ENCODE measurements at regions not wholly inside any gene's neighbourhood (a gene's known extent, or its start where the extent isn't known, plus 50 kb on each side); places are given as distances from the start of the nearest gene placed in this dataset.
A peak's percentile ranks its signal among the peaks of the same experiment; 100 is the strongest.

DNA sequence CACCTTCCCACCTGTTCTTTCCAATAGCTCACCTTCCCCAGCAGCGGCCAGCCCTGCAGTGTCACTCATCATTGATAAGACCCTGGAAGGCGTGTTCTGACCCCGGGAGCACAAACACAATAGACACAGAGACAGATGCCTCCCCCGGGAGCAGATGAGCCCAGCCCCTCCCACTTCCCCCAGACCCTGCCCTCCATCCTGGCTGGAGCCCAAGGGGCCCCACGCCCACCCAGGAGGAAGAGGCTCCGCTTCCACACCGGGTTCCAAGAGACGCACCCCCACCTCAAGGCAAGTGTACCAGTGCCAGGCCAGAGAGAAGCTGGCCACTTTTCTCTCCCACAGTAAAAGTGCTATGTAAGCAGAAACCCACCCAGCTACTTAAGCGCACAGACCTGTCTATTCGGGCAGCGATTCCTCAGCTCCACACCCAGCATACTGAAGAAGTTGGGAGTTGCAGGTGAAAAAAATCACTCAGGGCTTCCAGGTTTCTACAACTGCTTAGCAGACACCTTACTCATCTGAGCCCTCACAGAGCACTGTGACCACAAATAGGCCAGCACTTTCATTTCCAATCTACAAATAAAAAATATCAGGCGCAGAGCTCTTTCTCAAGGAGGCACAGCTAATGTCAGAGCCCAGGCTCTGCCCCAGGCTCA is 93.4 kb upstream of the NXT1 start:
- intact Hi-C loops (cut with micrococcal nuclease) = loop anchor here (5.0 kb wide), 1 partner anchor 395 kb away; no protein-coding TSS in a partner anchor
- H3K9ac ChIP-seq (replicated peaks; ENCODE audit: extremely low read depth, insufficient read depth, low read length) = peak overlapping the region; percentile 48
- DNase-seq (ENCODE audit: low read depth, low spot score) (peak; percentile 41), FAIRE-seq (no peak)
- H3K4me1 ChIP-seq (ENCODE audit: control insufficient read depth, extremely low read depth, insufficient read depth, low read length) = peaks cover 39% of the 10 kb centered on the region
- ChIA-PET CTCF (interaction anchor here (0.6 to 3.4 kb wide), 16 partner anchors 11 to 565 kb away, joined by 3 to 48 read pairs (median 9); partner anchors contain the start of gene NXT1), POLR2A (interaction anchor here (1.4 to 1.9 kb wide), 2 partner anchors 11 to 101 kb away, joined by 5 read pairs; no protein-coding TSS in a partner anchor)
- H2AFZ ChIP-seq (ENCODE audit: low read depth, low read length) = peak overlapping the region; percentile 56
- no peaks in the 10 kb centered on the region for H4K20me1 ChIP-seq (replicated peaks; ENCODE audit: control insufficient read depth, extremely low read depth, insufficient read depth, low read length)
- dilution Hi-C loops (cut with MboI; ENCODE audit: extremely low pct_ligation_motif_present, low sequenced_read_pairs) = no loop called here
- no peaks in the 10 kb centered on the region for H3K9me1 ChIP-seq (replicated peaks; ENCODE audit: control insufficient read depth, extremely low read depth, insufficient read depth, low read length)
- H3K4me2 ChIP-seq (ENCODE audit: insufficient read depth, low read length) = peak overlapping the region; percentile 18
- peak overlapping the region; percentile 98 for H3K27ac ChIP-seq (ENCODE audit: insufficient read depth, low read depth, low read length)
- H3K36me3 ChIP-seq (ENCODE audit: control insufficient read depth in 2 of 2, extremely low read depth in 1 of 2, insufficient read depth in 2 of 2, low read length in 2 of 2) = no peaks in the 10 kb centered on the region
- H3K4me3 ChIP-seq (replicated peaks in 1 of 3; ENCODE audit: insufficient read depth in 1 of 3, low read depth in 1 of 3, low read length in 3 of 3) = no peak overlapping the region
- TF ChIP-seq POLR2AphosphoS5 (IDR thresholded peaks at IDR 0.05; ENCODE audit: insufficient read depth, low read depth, low read length) (no peak), MYC (IDR thresholded peaks at IDR 0.05; ENCODE audit: low read depth, low read length) (no peak)
- H3K27me3 ChIP-seq (ENCODE audit: control insufficient read depth in 2 of 2, insufficient read depth in 2 of 2, low read length in 2 of 2) = no peaks in the 10 kb centered on the region
- H3K79me2 ChIP-seq (ENCODE audit: control insufficient read depth, insufficient read depth, low read length) = no peaks in the 10 kb centered on the region
- no peaks in the 10 kb centered on the region for H3K9me3 ChIP-seq (replicated peaks; ENCODE audit: control insufficient read depth, insufficient read depth, low read length)
- BruUV-seq (replicated peaks) = no TSS peak

- no peaks in the 10 kb centered on the region for H3K36me3 ChIP-seq (ENCODE audit: control insufficient read depth in 2 of 2, extremely low read depth in 1 of 2, insufficient read depth in 2 of 2, low read length in 2 of 2)
- no peaks in the 10 kb centered on the region for H4K20me1 ChIP-seq (replicated peaks; ENCODE audit: control insufficient read depth, extremely low read depth, insufficient read depth, low read length)
- H3K9me3 ChIP-seq (replicated peaks; ENCODE audit: control insufficient read depth, insufficient read depth, low read length) = no peaks in the 10 kb centered on the region
- DNase-seq (ENCODE audit: low read depth, low spot score) = peak; percentile 50
- no peaks in the 10 kb centered on the region for H3K9me1 ChIP-seq (replicated peaks; ENCODE audit: control insufficient read depth, extremely low read depth, insufficient read depth, low read length)
- CTCF ChIA-PET = interaction anchor here (1.2 to 3.4 kb wide), 3 partner anchors 10 to 83 kb away, joined by 3 to 48 read pairs (median 5); no protein-coding TSS in a partner anchor
- intact Hi-C loops (cut with micrococcal nuclease) (loop anchor here (5.0 kb wide), 1 partner anchor 394 kb away; no protein-coding TSS in a partner anchor), dilution Hi-C loops (cut with MboI; ENCODE audit: extremely low pct_ligation_motif_present, low sequenced_read_pairs) (no loop called here)
- H3K4me3 ChIP-seq (replicated peaks in 1 of 3; ENCODE audit: insufficient read depth in 1 of 3, low read depth in 1 of 3, low read length in 3 of 3) = no peak overlapping the region
- H3K79me2 ChIP-seq (ENCODE audit: control insufficient read depth, insufficient read depth, low read length) = no peaks in the 10 kb centered on the region
- peaks cover 39% of the 10 kb centered on the region for H3K4me1 ChIP-seq (ENCODE audit: control insufficient read depth, extremely low read depth, insufficient read depth, low read length)
- POLR2A ChIA-PET = no interaction called here
- no peak for TF ChIP-seq FOS (IDR thresholded peaks at IDR 0.05; ENCODE audit: borderline replicate concordance, insufficient read depth, low read length)
- no peak for TF ChIP-seq EZH2 (IDR thresholded peaks at IDR 0.05; ENCODE audit: borderline replicate concordance, low read depth, low read length, severe bottlenecking)
- FAIRE-seq = peak; percentile 75
- no peak overlapping the region for H3K4me2 ChIP-seq (ENCODE audit: insufficient read depth, low read length)
- BruUV-seq (replicated peaks) = no TSS peak
- H3K27me3 ChIP-seq (ENCODE audit: control insufficient read depth in 2 of 2, insufficient read depth in 2 of 2, low read length in 2 of 2) = no peaks in the 10 kb centered on the region
- peak overlapping the region; percentile 98 for H3K27ac ChIP-seq (ENCODE audit: insufficient read depth, low read depth, low read length)
- no peak overlapping the region for H3K9ac ChIP-seq (replicated peaks; ENCODE audit: extremely low read depth, insufficient read depth, low read length)
- peak overlapping the region; percentile 68 for H2AFZ ChIP-seq (ENCODE audit: low read depth, low read length)
Observed at GRCh38 chr20:23255716-23256385, 94.7 kb upstream of the NXT1 start.

Data from endothelial cell of umbilical vein (primary cell).